Activated naive CD4-positive, alpha-beta T cell treated with anti-CD3 and anti-CD28 coated beads, Interleukin-2, amount 50 U/mL, for 24 hours (primary cell): ENCODE measurements at regions not wholly inside any gene's neighbourhood (a gene's known extent, or its start where the extent isn't known, plus 50 kb on each side); places are given as distances from the start of the nearest gene placed in this dataset.
"Not testable (repeated sequence)": the region's sequence is repeated elsewhere in the genome, so short reads cannot be mapped to it uniquely, and the experiment has no call there.

Experiments
- H3K27ac Mint-ChIP-seq: one replicate; pipeline ENCODE4 v1.8.0; 2021; ENCODE audit warnings: mild to moderate bottlenecking, mixed read lengths
- H3K27me3 Mint-ChIP-seq: one replicate; pipeline ENCODE4 v1.8.0; 2021; ENCODE audit warnings: mixed read lengths
- H3K36me3 Mint-ChIP-seq: one replicate; pipeline ENCODE4 v1.8.0; 2021; ENCODE audit warnings: mixed read lengths
- H3K4me1 Mint-ChIP-seq: one replicate; pipeline ENCODE4 v1.8.0; 2021; ENCODE audit warnings: mixed read lengths
- H3K4me3 Mint-ChIP-seq: one replicate; pipeline ENCODE4 v1.8.0; 2021; ENCODE audit warnings: mild to moderate bottlenecking, mixed read lengths
- H3K9me3 Mint-ChIP-seq: one replicate; pipeline ENCODE4 v1.8.0; 2021; ENCODE audit warnings: mixed read lengths

GRCh38 chr20:64327223-64327549 lies 71.6 kb downstream of the PCMTD2 start:
- Mint-ChIP-seq H3K4me1 (peaks cover 12% of the 10 kb centered on the region), H3K27me3 (peaks cover 29% of the 10 kb centered on the region)
- not testable (repeated sequence) for H3K4me3 Mint-ChIP-seq, H3K9me3 Mint-ChIP-seq, H3K27ac Mint-ChIP-seq, H3K36me3 Mint-ChIP-seq

GRCh38 chr20:64327550-64328317 lies 72.2 kb downstream of the PCMTD2 start:
- not testable (repeated sequence) for H3K4me3 Mint-ChIP-seq, H3K36me3 Mint-ChIP-seq, H3K27ac Mint-ChIP-seq
- H3K27me3 Mint-ChIP-seq, result peaks cover 33% of the 10 kb centered on the region
- H3K9me3 Mint-ChIP-seq, result peaks cover 11% of the 10 kb centered on the region
- peaks cover 12% of the 10 kb centered on the region for H3K4me1 Mint-ChIP-seq

- H3K27me3 Mint-ChIP-seq, result peaks cover 37% of the 10 kb centered on the region
- peak overlapping the region; percentile 41 for H3K27ac Mint-ChIP-seq
- not testable (repeated sequence) for H3K36me3 Mint-ChIP-seq
- H3K4me1 Mint-ChIP-seq, result peaks cover 12% of the 10 kb centered on the region
- peaks cover 21% of the 10 kb centered on the region for H3K9me3 Mint-ChIP-seq
- H3K4me3 Mint-ChIP-seq, result peak overlapping the region; percentile 50
These were observed 73.2 kb downstream of the PCMTD2 start for GRCh38 chr20:64328595-64329250.

GRCh38 chr20:64332627-64333026 lies 77.1 kb downstream of the PCMTD2 start:
- peaks cover 34% of the 10 kb centered on the region for H3K27me3 Mint-ChIP-seq
- not testable (repeated sequence) for H3K27ac Mint-ChIP-seq, H3K4me3 Mint-ChIP-seq, H3K36me3 Mint-ChIP-seq
- H3K4me1 Mint-ChIP-seq, result peaks cover 12% of the 10 kb centered on the region
- H3K9me3 Mint-ChIP-seq, result peaks cover 21% of the 10 kb centered on the region
